RPMI7951 (cell line): ENCODE measurements at regions not wholly inside any gene's neighbourhood (a gene's known extent, or its start where the extent isn't known, plus 50 kb on each side); places are given as distances from the start of the nearest gene placed in this dataset.

Experiments used
- DNase-seq: peaks from one replicate; pipeline ENCODE4 v3.0.0-alpha.2; 2012; ENCODE audit warnings: low read depth

- DNase-seq = no peak
These were observed 190.7 kb downstream of the INSIG2 start for GRCh38 chr2:118279005-118279404.

- DNase-seq = no peak
These were observed 189.8 kb downstream of the INSIG2 start for GRCh38 chr2:118278046-118278445.

- DNase-seq = no peak
These were observed 186.7 kb downstream of the INSIG2 start for GRCh38 chr2:118274841-118275510.

GRCh38 chr2:118272391-118272790 is 184.1 kb downstream of the INSIG2 start:
- no peak for DNase-seq

GRCh38 chr2:118269408-118270051 is 181.3 kb downstream of the INSIG2 start:
- peak; percentile 29 for DNase-seq

- DNase-seq = no peak
These were observed 180.0 kb downstream of the INSIG2 start for GRCh38 chr2:118268268-118268667.

GRCh38 chr2:118265873-118266455 is 177.7 kb downstream of the INSIG2 start:
- DNase-seq = peak; percentile 15

- DNase-seq = peak; percentile 15
These were observed 176.1 kb downstream of the INSIG2 start for GRCh38 chr2:118264232-118264990.

GRCh38 chr2:118257696-118258095 is 169.4 kb downstream of the INSIG2 start:
- no peak for DNase-seq

GRCh38 chr2:118255771-118256372 is 167.6 kb downstream of the INSIG2 start:
- no peak for DNase-seq

GRCh38 chr2:118255301-118255700 is 167.0 kb downstream of the INSIG2 start:
- no peak for DNase-seq

- no peak for DNase-seq
These were observed 165.8 kb downstream of the INSIG2 start for GRCh38 chr2:118254116-118254515.

GRCh38 chr2:118251427-118251826 is 163.2 kb downstream of the INSIG2 start:
- DNase-seq = peak; percentile 77

- DNase-seq = peak; percentile 38
These were observed 162.2 kb downstream of the INSIG2 start for GRCh38 chr2:118250463-118250862.

GRCh38 chr2:118250001-118250400 is 161.7 kb downstream of the INSIG2 start:
- DNase-seq = peak; percentile 55

- peak; percentile 92 for DNase-seq
These were observed 161.3 kb downstream of the INSIG2 start for GRCh38 chr2:118249531-118249930.

GRCh38 chr2:118246726-118247125 is 158.5 kb downstream of the INSIG2 start:
- peak; percentile 93 for DNase-seq

- no peak for DNase-seq
These were observed 157.8 kb downstream of the INSIG2 start for GRCh38 chr2:118246079-118246478.

GRCh38 chr2:118244686-118245085 is 156.4 kb downstream of the INSIG2 start:
- DNase-seq = no peak

- DNase-seq = no peak
These were observed 154.8 kb downstream of the INSIG2 start for GRCh38 chr2:118243031-118243430.

GRCh38 chr2:118242216-118242615 is 153.9 kb downstream of the INSIG2 start:
- peak; percentile 84 for DNase-seq

GRCh38 chr2:118241128-118241527 is 152.9 kb downstream of the INSIG2 start:
- no peak for DNase-seq
